Hepatocyte (in vitro differentiated cells): ENCODE measurements at regions not wholly inside any gene's neighbourhood (a gene's known extent, or its start where the extent isn't known, plus 50 kb on each side); places are given as distances from the start of the nearest gene placed in this dataset.

Source experiments
- CTCF ChIP-seq: fragments of 200-600 bp; sonication (generic); IDR thresholded peaks from 2 replicates; pipeline ENCODE4 v1.5.1; 2016; ENCODE audit warnings: antibody characterized with exemption, mild to moderate bottlenecking; ENCODE audit not compliant: poor library complexity
- EZH2 ChIP-seq: fragments of 200-600 bp; sonication (generic); IDR thresholded peaks from 2 replicates; pipeline ENCODE4 v1.6.1; 2016; ENCODE audit warnings: antibody characterized with exemption, mild to moderate bottlenecking, borderline replicate concordance
- EZH2phosphoT487 ChIP-seq: fragments of 200-600 bp; sonication (generic); IDR thresholded peaks from one replicate; pipeline ENCODE4 v1.6.1; 2018; ENCODE audit warnings: antibody characterized with exemption, mild to moderate bottlenecking, low read depth, moderate library complexity; ENCODE audit not compliant: unreplicated experiment, severe bottlenecking

- TF ChIP-seq CTCF (no peak), EZH2phosphoT487 (no peak), EZH2 (no peak)
Observed at GRCh38 chr3:144175644-144176425, 204.2 kb downstream of the DIPK2A start.
